ENCODE measurements at regions not wholly inside any gene's neighbourhood (a gene's known extent, or its start where the extent isn't known, plus 50 kb on each side); places are given as distances from the start of the nearest gene placed in this dataset.

GRCh38 chrX:39479856-39480255 is 617.9 kb downstream of the BCOR start:
- DNase-seq (ENCODE audit: low read depth, low spot score) (no peak), ATAC-seq (no peak)
- H3K27ac ChIP-seq (ENCODE audit: low read depth, low read length) = no peak overlapping the region
- no peaks in the 10 kb centered on the region for H3K9me3 ChIP-seq (ENCODE audit: control insufficient read depth in 1 of 2, insufficient read depth in 1 of 2, low read depth in 1 of 2, low read length in 2 of 2)
- no peaks in the 10 kb centered on the region for H3K36me3 ChIP-seq (ENCODE audit: control insufficient read depth in 1 of 2, insufficient read depth in 2 of 2, low read length in 2 of 2)
- H3K27me3 ChIP-seq (ENCODE audit: insufficient read depth, low read length) = no peaks in the 10 kb centered on the region; the same call in 1 of the 2 replicates
- no TSS peak for BruUV-seq (replicated peaks)
- RAD21 ChIA-PET (ENCODE audit: low non-redundant PET in 1 of 2, low total read pairs in 2 of 2, uncharacterized antibody in 2 of 2, unreplicated experiment in 2 of 2) = no interaction called here
- POLR2A ChIA-PET = no interaction called here
- intact Hi-C loops (cut with micrococcal nuclease) = no loop called here
- H3K4me1 ChIP-seq (ENCODE audit: control insufficient read depth in 1 of 2, insufficient read depth in 2 of 2, low read length in 2 of 2) = no peaks in the 10 kb centered on the region
- no peak overlapping the region for H3K4me3 ChIP-seq (replicated peaks in 1 of 2; ENCODE audit: low read depth in 1 of 2, low read length in 2 of 2)
- CTCF ChIA-PET = no interaction called here
- TF ChIP-seq, protein P1, sequence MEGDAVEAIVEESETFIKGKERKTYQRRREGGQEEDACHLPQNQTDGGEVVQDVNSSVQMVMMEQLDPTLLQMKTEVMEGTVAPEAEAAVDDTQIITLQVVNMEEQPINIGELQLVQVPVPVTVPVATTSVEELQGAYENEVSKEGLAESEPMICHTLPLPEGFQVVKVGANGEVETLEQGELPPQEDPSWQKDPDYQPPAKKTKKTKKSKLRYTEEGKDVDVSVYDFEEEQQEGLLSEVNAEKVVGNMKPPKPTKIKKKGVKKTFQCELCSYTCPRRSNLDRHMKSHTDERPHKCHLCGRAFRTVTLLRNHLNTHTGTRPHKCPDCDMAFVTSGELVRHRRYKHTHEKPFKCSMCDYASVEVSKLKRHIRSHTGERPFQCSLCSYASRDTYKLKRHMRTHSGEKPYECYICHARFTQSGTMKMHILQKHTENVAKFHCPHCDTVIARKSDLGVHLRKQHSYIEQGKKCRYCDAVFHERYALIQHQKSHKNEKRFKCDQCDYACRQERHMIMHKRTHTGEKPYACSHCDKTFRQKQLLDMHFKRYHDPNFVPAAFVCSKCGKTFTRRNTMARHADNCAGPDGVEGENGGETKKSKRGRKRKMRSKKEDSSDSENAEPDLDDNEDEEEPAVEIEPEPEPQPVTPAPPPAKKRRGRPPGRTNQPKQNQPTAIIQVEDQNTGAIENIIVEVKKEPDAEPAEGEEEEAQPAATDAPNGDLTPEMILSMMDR (IDR thresholded peaks at IDR 0.05 in 2 of 3, conservative IDR thresholded peaks at IDR 0.05 in 1 of 3; ENCODE audit: borderline replicate concordance in 1 of 3, insufficient read depth in 1 of 3, low read depth in 2 of 3, low read length in 2 of 3) = no peak
- no peak for TF ChIP-seq YY1 (IDR thresholded peaks at IDR 0.05; ENCODE audit: extremely low read depth, insufficient replicate concordance, low read depth, low read length)
- TF ChIP-seq ZBTB33 (IDR thresholded peaks at IDR 0.05; ENCODE audit: extremely low read depth, insufficient replicate concordance, low read length) = no peak
- no peak for TF ChIP-seq FOSL1 (IDR thresholded peaks at IDR 0.05; ENCODE audit: low read depth)
- TF ChIP-seq, protein P2, sequence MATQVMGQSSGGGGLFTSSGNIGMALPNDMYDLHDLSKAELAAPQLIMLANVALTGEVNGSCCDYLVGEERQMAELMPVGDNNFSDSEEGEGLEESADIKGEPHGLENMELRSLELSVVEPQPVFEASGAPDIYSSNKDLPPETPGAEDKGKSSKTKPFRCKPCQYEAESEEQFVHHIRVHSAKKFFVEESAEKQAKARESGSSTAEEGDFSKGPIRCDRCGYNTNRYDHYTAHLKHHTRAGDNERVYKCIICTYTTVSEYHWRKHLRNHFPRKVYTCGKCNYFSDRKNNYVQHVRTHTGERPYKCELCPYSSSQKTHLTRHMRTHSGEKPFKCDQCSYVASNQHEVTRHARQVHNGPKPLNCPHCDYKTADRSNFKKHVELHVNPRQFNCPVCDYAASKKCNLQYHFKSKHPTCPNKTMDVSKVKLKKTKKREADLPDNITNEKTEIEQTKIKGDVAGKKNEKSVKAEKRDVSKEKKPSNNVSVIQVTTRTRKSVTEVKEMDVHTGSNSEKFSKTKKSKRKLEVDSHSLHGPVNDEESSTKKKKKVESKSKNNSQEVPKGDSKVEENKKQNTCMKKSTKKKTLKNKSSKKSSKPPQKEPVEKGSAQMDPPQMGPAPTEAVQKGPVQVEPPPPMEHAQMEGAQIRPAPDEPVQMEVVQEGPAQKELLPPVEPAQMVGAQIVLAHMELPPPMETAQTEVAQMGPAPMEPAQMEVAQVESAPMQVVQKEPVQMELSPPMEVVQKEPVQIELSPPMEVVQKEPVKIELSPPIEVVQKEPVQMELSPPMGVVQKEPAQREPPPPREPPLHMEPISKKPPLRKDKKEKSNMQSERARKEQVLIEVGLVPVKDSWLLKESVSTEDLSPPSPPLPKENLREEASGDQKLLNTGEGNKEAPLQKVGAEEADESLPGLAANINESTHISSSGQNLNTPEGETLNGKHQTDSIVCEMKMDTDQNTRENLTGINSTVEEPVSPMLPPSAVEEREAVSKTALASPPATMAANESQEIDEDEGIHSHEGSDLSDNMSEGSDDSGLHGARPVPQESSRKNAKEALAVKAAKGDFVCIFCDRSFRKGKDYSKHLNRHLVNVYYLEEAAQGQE (IDR thresholded peaks at IDR 0.05; ENCODE audit: low read depth) = no peak
- TF ChIP-seq JUND (IDR thresholded peaks at IDR 0.05) = no peak
- no peak for TF ChIP-seq RAD21 (IDR thresholded peaks at IDR 0.05; ENCODE audit: low read depth)
- no peak for TF ChIP-seq EGR1 (IDR thresholded peaks at IDR 0.05; ENCODE audit: low read depth)
- no peak for TF ChIP-seq SRF (IDR thresholded peaks at IDR 0.05; ENCODE audit: low read depth)
- no peak for TF ChIP-seq EZH2 (IDR thresholded peaks at IDR 0.05)
- no peak for TF ChIP-seq SP1 (IDR thresholded peaks at IDR 0.05; ENCODE audit: low read depth)
- TF ChIP-seq POLR2AphosphoS5 (IDR thresholded peaks at IDR 0.05; ENCODE audit: low read depth, low read length) = no peak
- TF ChIP-seq POLR2A (IDR thresholded peaks at IDR 0.05; ENCODE audit: borderline replicate concordance, extremely low read depth, insufficient read depth, insufficient read length) = no peak
- TF ChIP-seq EZH2phosphoT487 (IDR thresholded peaks at IDR 0.05; ENCODE audit: borderline replicate concordance) = no peak
- H3K9me2 ChIP-seq (ENCODE audit: insufficient read depth) = no peaks in the 10 kb centered on the region
- no peaks in the 10 kb centered on the region for H3K79me2 ChIP-seq (ENCODE audit: insufficient read depth, low read length)
- no peak overlapping the region for H3K4me2 ChIP-seq (ENCODE audit: low read length)
- no peak overlapping the region for H3K9ac ChIP-seq (ENCODE audit: low read length)
- H2AFZ ChIP-seq (ENCODE audit: low read depth, low read length, poor library complexity, severe bottlenecking) = no peak overlapping the region
- no peaks in the 10 kb centered on the region for H4K20me1 ChIP-seq (ENCODE audit: insufficient read depth)

All from HCT116 (cell line).